ENCODE measurements at regions not wholly inside any gene's neighbourhood (a gene's known extent, or its start where the extent isn't known, plus 50 kb on each side); places are given as distances from the start of the nearest gene placed in this dataset.
A peak's percentile ranks its signal among the peaks of the same experiment; 100 is the strongest.

DNA sequence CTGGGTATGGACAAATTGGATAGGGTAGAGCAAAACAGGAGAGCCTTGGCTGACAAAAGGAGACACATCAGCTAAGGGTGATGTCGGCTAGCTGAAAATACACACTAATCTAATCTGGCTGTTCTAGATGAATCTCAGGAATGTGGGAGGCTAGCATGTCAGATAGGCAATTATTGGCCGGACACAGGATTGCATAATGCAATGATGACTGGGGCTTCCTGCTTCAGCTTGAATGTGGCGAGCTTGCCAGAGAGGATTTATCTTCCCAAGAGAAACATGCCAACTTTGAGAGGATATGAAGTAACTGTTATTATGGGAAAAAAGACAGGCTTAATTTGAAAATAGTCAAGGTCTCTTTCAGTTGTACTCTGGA, 102.4 kb downstream of the TRIB2 start (continued):
- TF ChIP-seq, protein P1, sequence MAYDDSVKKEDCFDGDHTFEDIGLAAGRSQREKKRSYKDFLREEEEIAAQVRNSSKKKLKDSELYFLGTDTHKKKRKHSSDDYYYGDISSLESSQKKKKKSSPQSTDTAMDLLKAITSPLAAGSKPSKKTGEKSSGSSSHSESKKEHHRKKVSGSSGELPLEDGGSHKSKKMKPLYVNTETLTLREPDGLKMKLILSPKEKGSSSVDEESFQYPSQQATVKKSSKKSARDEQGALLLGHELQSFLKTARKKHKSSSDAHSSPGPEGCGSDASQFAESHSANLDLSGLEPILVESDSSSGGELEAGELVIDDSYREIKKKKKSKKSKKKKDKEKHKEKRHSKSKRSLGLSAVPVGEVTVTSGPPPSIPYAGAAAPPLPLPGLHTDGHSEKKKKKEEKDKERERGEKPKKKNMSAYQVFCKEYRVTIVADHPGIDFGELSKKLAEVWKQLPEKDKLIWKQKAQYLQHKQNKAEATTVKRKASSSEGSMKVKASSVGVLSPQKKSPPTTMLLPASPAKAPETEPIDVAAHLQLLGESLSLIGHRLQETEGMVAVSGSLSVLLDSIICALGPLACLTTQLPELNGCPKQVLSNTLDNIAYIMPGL (CRISPR knock-in tag; IDR thresholded peaks at IDR 0.05) = no peak
- TF ChIP-seq ZNF133 (CRISPR knock-in tag; IDR thresholded peaks at IDR 0.05) (no peak), CEBPG (CRISPR knock-in tag; IDR thresholded peaks at IDR 0.05) (peak; percentile 46; the same call in 1 of the 2 replicates), CEBPG (tag; conservative IDR thresholded peaks at IDR 0.05 in 1 of 2, IDR thresholded peaks at IDR 0.05 in 1 of 2) (peak; percentile 92 to 93)

DNA sequence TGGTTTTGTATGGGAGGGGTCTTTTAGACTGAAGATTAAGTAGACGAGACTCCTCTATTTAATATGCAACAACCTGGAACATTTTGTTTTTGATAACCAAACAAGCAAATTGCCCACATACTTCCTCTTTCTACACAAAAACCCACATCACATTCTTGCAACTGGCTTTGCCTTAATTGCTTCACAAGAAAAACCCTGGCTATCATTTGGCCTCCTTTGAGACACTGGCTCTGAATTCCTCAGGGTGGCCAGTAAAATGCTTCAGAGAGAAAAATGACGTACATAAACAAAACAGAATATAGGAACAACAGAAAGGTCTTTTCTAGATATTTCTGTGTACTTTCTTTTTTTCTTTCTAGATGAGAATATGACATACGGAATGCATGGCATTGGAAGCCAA, 103.0 kb downstream of the TRIB2 start:
- POLR2A ChIA-PET = no interaction called here
- TF ChIP-seq FOSL1 (tag; conservative IDR thresholded peaks at IDR 0.05) (no peak), TEAD4 (IDR thresholded peaks at IDR 0.05; ENCODE audit: low read length) (peak; percentile 31; the same call in 1 of the 2 replicates), TEAD4 (CRISPR knock-in tag; IDR thresholded peaks at IDR 0.05; ENCODE audit: borderline replicate concordance) (no peak), NR2C2 (CRISPR knock-in tag; IDR thresholded peaks at IDR 0.05) (no peak), NR2C2 (tag; IDR thresholded peaks at IDR 0.05) (no peak)
- intact Hi-C loops (cut with micrococcal nuclease) (no loop called here), in situ Hi-C loops (cut with MboI) (no loop called here)
- Histone ChIP-seq H3K9me3 (replicated peaks; ENCODE audit: control insufficient read depth, insufficient read depth, low read depth, low read length) (no peaks in the 10 kb centered on the region), H3K27me3 (ENCODE audit: control insufficient read depth in 2 of 2, insufficient read depth in 2 of 2, low read length in 2 of 2) (peaks cover 4 to 23% of the 10 kb centered on the region in 2 experiments; a peak in 3 of 5 replicates), H3K27ac (ENCODE audit: extremely low read depth, low read depth, low read length) (no peak overlapping the region), H3K36me3 (ENCODE audit: control insufficient read depth, insufficient read depth, low read length) (no peaks in the 10 kb centered on the region), H3K4me3 (no peak overlapping the region), H3K4me1 (replicated peaks in 1 of 2; ENCODE audit: control insufficient read depth in 2 of 2, insufficient read depth in 2 of 2, low read length in 2 of 2) (no peaks in the 10 kb centered on the region), H2AFZ (ENCODE audit: low read depth, low read length) (no peak overlapping the region), H3K4me2 (ENCODE audit: insufficient read depth, low read length) (no peak overlapping the region), H3K79me2 (ENCODE audit: control insufficient read depth, insufficient read depth, low read length) (no peaks in the 10 kb centered on the region), H4K20me1 (replicated peaks; ENCODE audit: control insufficient read depth, insufficient read depth, low read length) (no peaks in the 10 kb centered on the region), H3K9ac (ENCODE audit: insufficient read depth in 1 of 2, low read depth in 2 of 2, low read length in 2 of 2) (no peak overlapping the region), H3K9me1 (ENCODE audit: control insufficient read depth, insufficient read depth, low read length) (no peaks in the 10 kb centered on the region)
- CTCF ChIA-PET (ENCODE audit: low intra/inter-chr PET ratio) = no interaction called here
- no peak for FAIRE-seq
- BruUV-seq (replicated peaks) = no TSS peak
- no peak for ATAC-seq
- no peak for DNase-seq (ENCODE audit: extremely low read depth in 1 of 4, low spot score in 3 of 4)
- WGBS (ENCODE audit: insufficient coverage, low coverage, missing lambda C conversion rate) = 0% methylated on average over 3 of the region's 3 CpGs
